Fibroblast of lung (primary cell): ENCODE measurements at regions not wholly inside any gene's neighbourhood (a gene's known extent, or its start where the extent isn't known, plus 50 kb on each side); places are given as distances from the start of the nearest gene placed in this dataset.

Source experiments
- CTCF ChIP-seq, 2 donors: IDR thresholded peaks in 1 of 2; conservative IDR thresholded peaks in 1 of 2; 1 replicate in 1 of 2; 2 replicates in 1 of 2; pipeline ENCODE4 v1.5.1; 2011 to 2012; ENCODE audit warnings: low read length in 2 of 2, control low read depth in 1 of 2, inconsistent platforms in 1 of 2, low read depth in 1 of 2, mild to moderate bottlenecking in 1 of 2
- EZH2 ChIP-seq: IDR thresholded peaks from 2 replicates; pipeline ENCODE4 v1.5.1; 2012; ENCODE audit warnings: low read length, control low read depth, mild to moderate bottlenecking; ENCODE audit errors: missing control alignments

- no peak for TF ChIP-seq CTCF (conservative IDR thresholded peaks at IDR 0.05 in 1 of 2, IDR thresholded peaks at IDR 0.05 in 1 of 2; ENCODE audit: low read depth in 1 of 2, low read length in 2 of 2)
- no peak for TF ChIP-seq EZH2
Measured at GRCh38 chr9:87123830-87124229, 176.5 kb upstream of the GAS1 start.
